ENCODE measurements at regions not wholly inside any gene's neighbourhood (a gene's known extent, or its start where the extent isn't known, plus 50 kb on each side); places are given as distances from the start of the nearest gene placed in this dataset.
"Not testable (repeated sequence)": the region's sequence is repeated elsewhere in the genome, so short reads cannot be mapped to it uniquely, and the experiment has no call there.

GRCh38 chr2:114122930-114123329, 233.0 kb downstream of the ACTR3 start:
- no peak overlapping the region for H3K4me3 ChIP-seq (ENCODE audit: low read depth, low read length)
- no peak for DNase-seq (ENCODE audit: low read depth)
- in situ Hi-C loops (cut with HindIII; ENCODE audit: low sequenced_read_pairs) = no loop called here
- no peak for TF ChIP-seq CTCF (IDR thresholded peaks at IDR 0.05; ENCODE audit: low read depth, low read length, missing control alignments)

GRCh38 chr2:114123925-114124324, 234.0 kb downstream of the ACTR3 start:
- DNase-seq (ENCODE audit: low read depth) = no peak
- H3K4me3 ChIP-seq (ENCODE audit: low read depth, low read length) = no peak overlapping the region
- no peak for TF ChIP-seq CTCF (IDR thresholded peaks at IDR 0.05; ENCODE audit: low read depth, low read length, missing control alignments)
- in situ Hi-C loops (cut with HindIII; ENCODE audit: low sequenced_read_pairs) = no loop called here

GRCh38 chr2:114127372-114127771, 237.5 kb downstream of the ACTR3 start:
- DNase-seq (ENCODE audit: low read depth) = no peak
- in situ Hi-C loops (cut with HindIII; ENCODE audit: low sequenced_read_pairs) = no loop called here

GRCh38 chr2:114128263-114128662, 238.4 kb downstream of the ACTR3 start:
- TF ChIP-seq CTCF (IDR thresholded peaks at IDR 0.05; ENCODE audit: low read depth, low read length, missing control alignments) = no peak
- no peak for DNase-seq (ENCODE audit: low read depth)
- no peak overlapping the region for H3K4me3 ChIP-seq (ENCODE audit: low read depth, low read length)
- in situ Hi-C loops (cut with HindIII; ENCODE audit: low sequenced_read_pairs) = no loop called here

More at GRCh38 chr2:114127372-114127771, 237.5 kb downstream of the ACTR3 start:
- TF ChIP-seq CTCF (IDR thresholded peaks at IDR 0.05; ENCODE audit: low read depth, low read length, missing control alignments) = no peak
- H3K4me3 ChIP-seq (ENCODE audit: low read depth, low read length) = no peak overlapping the region

GRCh38 chr2:114128725-114129124, 238.8 kb downstream of the ACTR3 start:
- DNase-seq (ENCODE audit: low read depth) = no peak
- TF ChIP-seq CTCF (IDR thresholded peaks at IDR 0.05; ENCODE audit: low read depth, low read length, missing control alignments) = no peak
- in situ Hi-C loops (cut with HindIII; ENCODE audit: low sequenced_read_pairs) = no loop called here
- no peak overlapping the region for H3K4me3 ChIP-seq (ENCODE audit: low read depth, low read length)

- DNase-seq (ENCODE audit: low read depth); in situ Hi-C loops (cut with HindIII; ENCODE audit: low sequenced_read_pairs); H3K4me3 ChIP-seq (ENCODE audit: low read depth, low read length): not testable (repeated sequence)
Measured at GRCh38 chr2:114132050-114132449, 242.2 kb downstream of the ACTR3 start.

GRCh38 chr2:114134146-114134545, 244.3 kb downstream of the ACTR3 start:
- no peak overlapping the region for H3K4me3 ChIP-seq (ENCODE audit: low read depth, low read length)
- TF ChIP-seq CTCF (IDR thresholded peaks at IDR 0.05; ENCODE audit: low read depth, low read length, missing control alignments) = no peak
- no peak for DNase-seq (ENCODE audit: low read depth)
- in situ Hi-C loops (cut with HindIII; ENCODE audit: low sequenced_read_pairs) = no loop called here
